HG03520 (cell line): ENCODE measurements at regions not wholly inside any gene's neighbourhood (a gene's known extent, or its start where the extent isn't known, plus 50 kb on each side); places are given as distances from the start of the nearest gene placed in this dataset.
A peak's percentile ranks its signal among the peaks of the same experiment; 100 is the strongest.
"Not testable (repeated sequence)": the region's sequence is repeated elsewhere in the genome, so short reads cannot be mapped to it uniquely, and the experiment has no call there.

Experiments used
- ATAC-seq: cut with Tn5 transposase; IDR thresholded peaks from one replicate; pipeline ENCODE4 v1.9.1; 2021; ENCODE audit warnings: mild to moderate bottlenecking, moderate library complexity; ENCODE audit not compliant: unreplicated experiment

DNA sequence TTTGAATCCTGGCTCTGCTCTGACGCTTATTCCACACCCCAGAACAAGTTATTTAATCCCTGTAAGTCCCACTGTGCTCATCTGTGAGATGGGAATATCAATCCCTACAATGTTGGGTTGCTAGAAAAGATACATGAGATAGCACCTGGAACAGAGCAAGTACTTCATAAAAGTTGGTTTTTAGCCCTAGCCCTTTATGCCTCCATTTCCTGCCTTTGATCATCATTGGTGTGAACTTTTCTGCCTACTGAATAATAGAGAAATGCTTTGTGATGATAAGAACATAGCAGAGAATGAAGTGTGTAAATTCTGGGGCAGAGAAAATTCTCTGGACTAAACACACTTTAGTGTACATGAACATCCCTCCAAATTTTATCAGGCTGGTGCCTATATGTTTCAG is 90.3 kb upstream of the RANBP6 start:
- ATAC-seq: no peak

GRCh38 chr9:6104406-6104805 is 89.0 kb upstream of the RANBP6 start:
- ATAC-seq: not testable (repeated sequence)

DNA sequence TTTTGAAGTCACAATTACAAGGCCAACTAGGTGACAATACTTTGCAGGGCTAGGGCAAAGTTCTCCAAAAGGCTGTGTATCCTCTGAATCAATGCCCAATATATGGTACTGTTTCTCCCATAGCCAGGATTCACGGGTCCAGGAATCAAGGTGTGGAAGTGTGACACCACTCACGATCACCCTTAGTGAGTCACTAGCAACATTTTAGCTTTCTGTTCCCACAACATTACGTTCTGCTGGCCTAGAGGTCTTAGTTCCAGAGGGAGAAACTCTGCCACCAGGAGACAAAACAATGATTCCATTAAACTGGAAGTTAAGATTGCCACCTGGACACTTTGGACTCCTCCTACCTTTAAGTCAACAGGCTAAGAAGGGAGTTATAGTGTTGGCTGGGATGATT is 88.5 kb upstream of the RANBP6 start:
- not testable (repeated sequence) for ATAC-seq

- ATAC-seq: not testable (repeated sequence)
Measured at GRCh38 chr9:6102336-6102987, 87.0 kb upstream of the RANBP6 start.

DNA sequence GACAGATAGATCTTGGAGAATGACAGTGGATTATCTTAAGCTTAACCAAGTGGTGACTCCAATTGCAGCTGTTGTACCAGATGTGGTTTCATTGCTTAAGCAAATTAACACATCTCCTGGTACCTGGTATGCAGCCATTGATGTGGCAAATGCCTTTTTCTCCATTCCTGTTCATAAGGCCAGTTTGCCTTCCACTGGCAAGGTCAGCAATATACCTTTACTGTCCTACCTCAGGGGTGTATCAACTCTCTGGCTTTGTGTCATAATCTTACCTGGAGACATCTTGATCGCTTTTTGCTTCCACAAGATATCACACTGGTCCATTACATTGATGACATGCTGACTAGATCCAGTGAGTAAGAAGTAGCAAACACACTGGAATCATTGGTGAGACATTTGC is 86.3 kb upstream of the RANBP6 start:
- not testable (repeated sequence) for ATAC-seq

GRCh38 chr9:6099346-6099745 is 83.9 kb upstream of the RANBP6 start:
- not testable (repeated sequence) for ATAC-seq

- ATAC-seq: no peak
Measured at GRCh38 chr9:6098431-6098830, 83.0 kb upstream of the RANBP6 start.

DNA sequence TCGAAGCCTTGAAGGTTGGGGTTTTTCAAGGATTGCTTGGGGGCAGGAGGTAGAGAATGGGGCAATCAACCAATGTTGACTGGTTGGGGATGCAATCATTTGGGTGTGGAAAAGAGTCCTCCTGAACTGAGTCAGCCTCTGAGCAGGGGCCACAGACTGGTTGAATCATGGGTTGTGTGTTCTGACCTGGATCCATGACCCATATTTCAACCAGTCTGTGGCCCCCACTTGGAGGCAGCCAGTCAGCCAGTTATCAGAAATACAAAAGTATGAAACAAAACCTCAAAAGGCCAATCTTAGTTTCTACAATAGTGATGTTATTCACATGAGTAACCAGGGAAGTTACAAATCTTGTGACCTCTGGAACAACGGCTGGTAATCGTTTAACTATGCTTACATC is 81.4 kb upstream of the RANBP6 start:
- no peak for ATAC-seq

- no peak for ATAC-seq
Measured at GRCh38 chr9:6090277-6091210, 75.1 kb upstream of the RANBP6 start.

- ATAC-seq: no peak
Measured at GRCh38 chr9:6089300-6089699, 73.9 kb upstream of the RANBP6 start.

DNA sequence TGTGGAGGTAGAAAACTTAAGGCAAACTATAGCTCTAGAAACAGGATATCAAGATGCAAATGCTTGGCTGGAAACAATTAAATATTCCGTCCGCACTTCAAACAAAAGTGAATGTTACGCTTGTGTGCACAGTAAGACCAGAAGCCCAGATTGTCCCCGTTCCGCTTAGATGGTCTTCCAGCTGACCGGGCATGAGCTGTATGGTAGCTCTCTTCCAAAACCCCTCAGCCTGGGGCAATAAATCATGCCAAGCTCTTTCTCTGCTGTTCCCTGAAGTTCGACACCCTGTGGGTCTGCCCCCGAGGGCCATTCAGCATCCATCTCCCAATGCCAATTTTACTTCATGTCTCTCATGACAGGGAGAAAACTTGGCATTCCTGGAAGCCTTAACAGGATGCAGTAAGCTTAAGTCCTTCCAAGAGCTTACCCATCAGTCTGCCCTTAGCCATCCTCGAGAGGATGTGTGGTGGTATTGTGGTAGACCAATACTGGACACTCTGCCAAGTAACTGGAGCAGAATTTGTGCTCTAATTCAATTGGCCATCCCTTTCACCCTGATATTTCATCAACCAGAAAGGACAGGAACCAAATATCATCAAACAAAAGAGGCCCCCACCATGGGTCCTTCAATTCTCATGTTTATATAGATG is 70.7 kb upstream of the RANBP6 start:
- ATAC-seq: no peak

DNA sequence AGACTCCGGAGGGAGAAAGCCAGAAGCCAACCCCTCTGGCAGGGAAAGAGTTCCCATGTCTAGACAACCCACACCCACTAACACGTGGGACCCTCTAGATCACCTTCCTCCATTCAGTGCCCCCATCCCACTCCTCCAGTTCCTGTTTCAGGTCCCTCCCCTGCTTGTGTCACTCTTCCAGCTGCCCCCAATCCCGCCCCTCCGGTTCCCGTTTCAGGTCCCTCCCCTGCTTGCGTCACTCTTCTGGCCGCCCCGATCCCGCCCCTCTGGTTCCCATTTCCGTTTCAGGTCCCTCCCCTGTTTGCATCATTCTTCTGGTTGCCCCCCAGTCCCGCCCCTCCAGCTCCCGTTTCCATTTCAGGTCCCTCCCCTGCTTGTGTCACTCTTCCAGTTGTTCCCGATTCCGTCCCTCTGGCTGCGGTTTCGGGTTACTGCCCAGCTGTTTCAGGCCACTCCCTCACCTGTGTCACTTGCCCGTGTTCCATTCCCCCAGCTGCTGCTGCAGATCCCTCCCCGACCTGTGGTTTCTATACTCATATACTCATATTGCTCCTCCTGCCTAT is 64.8 kb upstream of the RANBP6 start:
- ATAC-seq: peak; percentile 53

GRCh38 chr9:6079386-6079785 is 64.0 kb upstream of the RANBP6 start:
- no peak for ATAC-seq

DNA sequence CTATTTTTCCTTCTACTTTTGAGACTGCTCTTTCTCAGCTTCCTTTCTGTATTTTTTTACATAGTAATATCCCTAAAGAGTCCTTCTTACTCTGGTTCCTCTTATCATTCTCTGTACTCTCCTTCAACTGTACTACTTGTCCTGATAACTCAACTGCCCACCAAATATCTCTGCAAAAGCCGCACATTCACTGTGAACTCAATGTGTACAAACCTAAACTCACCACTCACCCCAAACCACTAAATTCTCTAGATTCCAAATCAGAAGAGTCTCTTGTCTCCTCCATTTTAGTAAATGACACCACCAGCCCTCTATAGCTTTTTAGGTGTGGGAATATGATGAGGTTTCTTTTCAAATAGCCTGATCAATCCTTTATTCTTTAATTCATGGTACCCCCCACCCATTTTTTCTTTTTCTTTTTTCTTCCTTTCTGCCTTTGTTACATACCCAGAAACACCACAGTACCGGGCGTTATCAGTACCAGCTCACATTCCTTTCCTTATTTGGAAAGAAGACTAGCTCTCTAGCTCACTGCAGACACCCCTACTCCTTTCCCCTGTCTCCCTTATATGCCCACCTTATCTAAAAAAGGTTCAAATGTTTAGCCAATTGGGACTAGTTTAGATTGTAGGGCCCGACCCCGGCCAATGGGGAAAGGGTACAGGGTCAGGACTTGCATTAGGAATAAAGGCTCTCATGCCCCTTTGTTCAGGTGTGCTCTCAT is 63.1 kb upstream of the RANBP6 start:
- no peak for ATAC-seq

GRCh38 chr9:6076851-6077250 is 61.4 kb upstream of the RANBP6 start:
- no peak for ATAC-seq

GRCh38 chr9:6073731-6074130 is 58.3 kb upstream of the RANBP6 start:
- ATAC-seq: no peak

GRCh38 chr9:6072865-6073264 is 57.4 kb upstream of the RANBP6 start:
- no peak for ATAC-seq

- no peak for ATAC-seq
Measured at GRCh38 chr9:6072453-6072852, 57.0 kb upstream of the RANBP6 start.

DNA sequence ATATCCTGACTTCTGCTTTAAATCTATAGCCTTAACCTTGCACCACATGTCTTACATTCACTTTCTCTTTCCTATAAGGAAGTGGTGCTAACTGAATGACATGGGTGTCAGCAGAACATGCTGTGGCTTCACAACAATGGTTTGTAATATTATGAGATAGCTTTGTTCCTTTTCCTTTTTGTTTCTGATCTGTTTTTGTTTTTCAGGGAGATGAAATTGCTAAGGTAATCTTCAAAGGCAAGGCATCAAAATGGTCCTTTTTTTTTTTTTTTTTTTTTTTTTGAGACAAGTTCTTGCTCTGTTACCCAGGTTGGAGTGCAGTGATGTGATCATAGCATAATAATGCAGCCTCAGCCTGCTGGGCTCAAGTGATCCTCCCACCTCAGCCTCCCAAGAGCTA is 53.6 kb upstream of the RANBP6 start:
- ATAC-seq: peak; percentile 88

GRCh38 chr9:6067426-6067825 is 52.0 kb upstream of the RANBP6 start:
- ATAC-seq: no peak
